OCI-LY7 (cell line): ENCODE measurements at regions not wholly inside any gene's neighbourhood (a gene's known extent, or its start where the extent isn't known, plus 50 kb on each side); places are given as distances from the start of the nearest gene placed in this dataset.

Experiments used
- BruUV-seq: library from RNA; stranded (reverse); fragments of 400-500 nt; replicated peaks from 2 replicates; lab custom pipeline; 2021; lab: Mats Ljungman, UMichigan
- CTCF ChIA-PET: fragments of 300-600 bp; sonication (Branson Sonifier 250); formaldehyde crosslinking; loops from one replicate; lab custom pipeline; 2022; ENCODE audit warnings: antibody characterized with exemption; ENCODE audit not compliant: unreplicated experiment; lab: Charles Lee
- POLR2A ChIA-PET: fragments of 300-600 bp; sonication (Branson Sonifier 250); formaldehyde crosslinking; loops from one replicate; lab custom pipeline; 2022; ENCODE audit warnings: antibody characterized with exemption; lab: Charles Lee
- DNase-seq: peaks from one replicate; pipeline ENCODE4 v3.0.0-alpha.2; 2015; ENCODE audit warnings: low spot score
- H2AFZ ChIP-seq: fragments of 200-600 bp; sonication (generic), shearing (Covaris generic); 2 replicates; pipeline ENCODE4 v1.6.1; 2014; ENCODE audit warnings: mild to moderate bottlenecking, antibody characterized with exemption, low read length, moderate library complexity
- H3K27ac ChIP-seq: fragments of 200-600 bp; sonication (generic); 2 replicates; pipeline ENCODE4 v1.5.1; 2014; ENCODE audit warnings: mixed run types, low read depth, mild to moderate bottlenecking, moderate library complexity, low read length, inconsistent platforms; ENCODE audit not compliant: poor library complexity, severe bottlenecking
- H3K36me3 ChIP-seq: fragments of 200-600 bp; sonication (generic); 2 replicates; pipeline ENCODE4 v1.6.1; 2014; ENCODE audit warnings: mild to moderate bottlenecking, antibody characterized with exemption, low read length, moderate library complexity, mixed read lengths; ENCODE audit not compliant: insufficient read depth
- H3K4me1 ChIP-seq: fragments of 200-600 bp; sonication (generic); 2 replicates; pipeline ENCODE4 v1.5.1; 2014; ENCODE audit warnings: mild to moderate bottlenecking, low read length; ENCODE audit not compliant: insufficient read depth, poor library complexity, severe bottlenecking
- H3K4me2 ChIP-seq: fragments of 200-600 bp; sonication (generic); 2 replicates; pipeline ENCODE4 v1.6.1; 2014; ENCODE audit warnings: mild to moderate bottlenecking, low read length
- H3K4me3 ChIP-seq: fragments of 200-600 bp; sonication (generic); 2 replicates; pipeline ENCODE4 v1.5.1; 2014; ENCODE audit warnings: mild to moderate bottlenecking, low read depth, low read length; ENCODE audit not compliant: poor library complexity, severe bottlenecking
- H3K79me2 ChIP-seq: fragments of 200-600 bp; sonication (generic); 2 replicates; pipeline ENCODE4 v1.6.1; 2016; ENCODE audit warnings: low read depth, mild to moderate bottlenecking, low read length, moderate library complexity, mixed read lengths; ENCODE audit not compliant: insufficient read depth
- H3K9me2 ChIP-seq: fragments of 200-600 bp; sonication (generic); 2 replicates; pipeline ENCODE4 v1.6.1; 2016; ENCODE audit warnings: mild to moderate bottlenecking, low read length, mixed read lengths; ENCODE audit not compliant: insufficient read depth
- H3K9me3 ChIP-seq: fragments of 200-600 bp; sonication (generic); 2 replicates; pipeline ENCODE4 v1.6.1; 2014; ENCODE audit warnings: mild to moderate bottlenecking, mixed run types, low read length, mixed read lengths
- H4K20me1 ChIP-seq: fragments of 200-600 bp; sonication (generic); 2 replicates; pipeline ENCODE4 v1.6.1; 2014; ENCODE audit warnings: mild to moderate bottlenecking, antibody characterized with exemption, low read length, moderate library complexity, mixed read lengths; ENCODE audit not compliant: insufficient read depth
- CTCF ChIP-seq: fragments of 200-600 bp; sonication (generic); conservative IDR thresholded peaks from 2 replicates; pipeline ENCODE4 v1.5.1; 2014; ENCODE audit warnings: mild to moderate bottlenecking, antibody characterized with exemption, low read length, moderate library complexity, mixed read lengths
- EZH2phosphoT487 ChIP-seq: fragments of 200-600 bp; sonication (generic); IDR thresholded peaks from 2 replicates; pipeline ENCODE4 v1.6.1; 2018; ENCODE audit warnings: low read depth, borderline replicate concordance, mild to moderate bottlenecking, mixed run types, antibody characterized with exemption, low read length, moderate library complexity, mixed read lengths
- intact Hi-C: fragments of 100-400 bp; cut with micrococcal nuclease; formaldehyde crosslinking; loops from one replicate; pipeline ENCODE4 v1.10.0; 2022; ENCODE audit not compliant: unreplicated experiment

GRCh38 chr4:129223945-129224344, 128.0 kb downstream of the C4orf33 start:
- Histone ChIP-seq H3K27ac (no peak overlapping the region), H3K36me3 (no peaks in the 10 kb centered on the region), H3K4me3 (no peak overlapping the region), H3K9me3 (no peaks in the 10 kb centered on the region), H2AFZ (no peak overlapping the region), H3K9me2 (no peaks in the 10 kb centered on the region), H4K20me1 (no peaks in the 10 kb centered on the region), H3K79me2 (no peaks in the 10 kb centered on the region), H3K4me1 (no peaks in the 10 kb centered on the region), H3K4me2 (no peak overlapping the region)
- POLR2A ChIA-PET: no interaction called here
- TF ChIP-seq EZH2phosphoT487 (no peak), CTCF (no peak)
- CTCF ChIA-PET: no interaction called here
- intact Hi-C loops: no loop called here
- no TSS peak for BruUV-seq
- no peak for DNase-seq

- H2AFZ ChIP-seq: no peak overlapping the region
- no peaks in the 10 kb centered on the region for H3K79me2 ChIP-seq
- H3K9me3 ChIP-seq: no peaks in the 10 kb centered on the region
- H3K4me2 ChIP-seq: no peak overlapping the region
- POLR2A ChIA-PET: interaction anchor here (0.6 kb wide), 1 partner anchor 42 kb away, joined by 3 read pairs; no protein-coding TSS in a partner anchor
- intact Hi-C loops: no loop called here
- no peaks in the 10 kb centered on the region for H3K4me1 ChIP-seq
- H3K27ac ChIP-seq: no peak overlapping the region
- BruUV-seq: no TSS peak
- DNase-seq: no peak
- no peak overlapping the region for H3K4me3 ChIP-seq
- H4K20me1 ChIP-seq: no peaks in the 10 kb centered on the region
- no peak for TF ChIP-seq EZH2phosphoT487
- no peaks in the 10 kb centered on the region for H3K9me2 ChIP-seq
- CTCF ChIA-PET: no interaction called here
- H3K36me3 ChIP-seq: no peaks in the 10 kb centered on the region
Measured at GRCh38 chr4:129230846-129231245, 134.9 kb downstream of the C4orf33 start.

GRCh38 chr4:129231945-129232588, 136.1 kb downstream of the C4orf33 start:
- no peaks in the 10 kb centered on the region for H3K4me1 ChIP-seq
- H4K20me1 ChIP-seq: no peaks in the 10 kb centered on the region
- H3K4me3 ChIP-seq: no peak overlapping the region
- H3K27ac ChIP-seq: no peak overlapping the region
- DNase-seq: no peak
- no peak overlapping the region for H3K4me2 ChIP-seq
- no peak overlapping the region for H2AFZ ChIP-seq
- H3K36me3 ChIP-seq: no peaks in the 10 kb centered on the region
- no TSS peak for BruUV-seq
- intact Hi-C loops: no loop called here
- no peaks in the 10 kb centered on the region for H3K9me3 ChIP-seq
- no peak for TF ChIP-seq EZH2phosphoT487
- no peak for TF ChIP-seq CTCF
- H3K9me2 ChIP-seq: no peaks in the 10 kb centered on the region
- CTCF ChIA-PET: no interaction called here
- H3K79me2 ChIP-seq: no peaks in the 10 kb centered on the region
- POLR2A ChIA-PET: interaction anchor here (1.0 kb wide), 1 partner anchor 1065 kb away, joined by 3 read pairs; no protein-coding TSS in a partner anchor
